Aorta (tissue), 5 donors: ENCODE measurements at regions not wholly inside any gene's neighbourhood (a gene's known extent, or its start where the extent isn't known, plus 50 kb on each side); places are given as distances from the start of the nearest gene placed in this dataset.
"Not testable (repeated sequence)": the region's sequence is repeated elsewhere in the genome, so short reads cannot be mapped to it uniquely, and the experiment has no call there.

Experiments
- ATAC-seq: fragments of 200-7000 bp; cut with Tn5 transposase; one replicate; pipeline ENCODE4 v1.9.1; 2022; ENCODE audit warnings: moderate library complexity; ENCODE audit not compliant: low FRiP score
- DNase-seq, 2 donors: peaks; one replicate each; pipeline ENCODE4 v3.0.0-alpha.2; 2020
- H3K27ac ChIP-seq, 2 donors: one replicate each; pipeline ENCODE4 v1.5.1; 2013; ENCODE audit warnings: low read length in 2 of 2, mild to moderate bottlenecking in 2 of 2, moderate library complexity in 2 of 2, control low read depth in 1 of 2, inconsistent platforms in 1 of 2, low read depth in 1 of 2
- H3K27me3 ChIP-seq, 2 donors: one replicate each; pipeline ENCODE4 v1.6.1; 2013; ENCODE audit warnings: control low read depth in 1 of 2, low read length in 1 of 2, mild to moderate bottlenecking in 1 of 2, moderate library complexity in 1 of 2; ENCODE audit not compliant: insufficient read depth in 2 of 2, control insufficient read depth in 1 of 2
- H3K36me3 ChIP-seq, 2 donors: one replicate each; pipeline ENCODE4 v1.6.1; 2013; ENCODE audit warnings: control low read depth in 1 of 2, low read length in 1 of 2, mild to moderate bottlenecking in 1 of 2; ENCODE audit not compliant: insufficient read depth in 2 of 2, control insufficient read depth in 1 of 2
- H3K4me1 ChIP-seq, 2 donors: one replicate each; pipeline ENCODE4 v1.6.1; 2013; ENCODE audit warnings: low read length in 2 of 2, control low read depth in 1 of 2, mild to moderate bottlenecking in 1 of 2, moderate library complexity in 1 of 2; ENCODE audit not compliant: insufficient read depth in 2 of 2, control insufficient read depth in 1 of 2
- H3K4me3 ChIP-seq, 2 donors: one replicate each; pipeline ENCODE4 v1.5.1; 2013; ENCODE audit warnings: low read length in 2 of 2, control low read depth in 1 of 2, mild to moderate bottlenecking in 1 of 2
- H3K9me3 ChIP-seq: one replicate; pipeline ENCODE4 v1.6.1; 2013; ENCODE audit warnings: mild to moderate bottlenecking, low read length; ENCODE audit not compliant: control insufficient read depth
- WGBS, 2 donors: extraction: QIAGEN DNeasy Blood & Tissue Kit; methylation state at CpG; one replicate each; pipeline ENCODE4 v1.1.7; 2013; 5-methylcytosine and 5-hydroxymethylcytosine counted together
- intact Hi-C, 2 donors: fragments of 100-400 bp; cut with DNase I; formaldehyde crosslinking; loops; one replicate each; pipeline versions ENCODE4 v1.14.2 to v1.15.0; 2022
- donor health status: healthy with polysubstance abuse.
- donor health status: Bipolar disorder and iron deficiency.
- donor health status: DM: no; HTN: no; CAD: no.
- donor health status: DM: no; HTN: no; CAD: no.
- donor health status: DM: yes; HTN: yes; CAD: no.

- no peak overlapping the region for H3K27ac ChIP-seq
- no peaks in the 10 kb centered on the region for H3K4me1 ChIP-seq
- H3K36me3 ChIP-seq: no peaks in the 10 kb centered on the region
- H3K27me3 ChIP-seq: no peaks in the 10 kb centered on the region
- H3K9me3 ChIP-seq: peaks cover 3% of the 10 kb centered on the region
- DNase-seq (no peak), ATAC-seq (no peak)
- 57 to 64% methylated on average over 5 of the region's 5 CpGs for WGBS, 2 donors
- intact Hi-C loops: loop anchor here in 1 of 2 donors (5.0 kb wide), 1 partner anchor 76 kb away; no protein-coding TSS in a partner anchor
- H3K4me3 ChIP-seq: no peak overlapping the region
Observed at GRCh38 chr1:181221078-181221477, 132.6 kb downstream of the IER5 start.

- Histone ChIP-seq H3K4me1 (no peaks in the 10 kb centered on the region), H3K9me3 (peaks cover 7% of the 10 kb centered on the region), H3K27me3 (no peaks in the 10 kb centered on the region), H3K27ac (no peak overlapping the region), H3K4me3 (no peak overlapping the region), H3K36me3 (no peaks in the 10 kb centered on the region)
- ATAC-seq (no peak), DNase-seq (no peak)
- intact Hi-C loops: loop anchor here in 1 of 2 donors (5.0 kb wide), 1 partner anchor 74 kb away; no protein-coding TSS in a partner anchor
- 80 to 81% methylated on average over 7 of the region's 7 CpGs for WGBS, 2 donors
Observed at GRCh38 chr1:181222972-181223505, 134.5 kb downstream of the IER5 start.

GRCh38 chr1:181226728-181227127 lies 138.2 kb downstream of the IER5 start:
- intact Hi-C loops, H3K27me3 ChIP-seq, H3K4me3 ChIP-seq, H3K36me3 ChIP-seq, H3K27ac ChIP-seq, DNase-seq, ATAC-seq, H3K4me1 ChIP-seq: not testable (repeated sequence)
- 87 to 92% methylated on average over 3 of the region's 4 CpGs for WGBS, 2 donors
- peaks cover 15% of the 10 kb centered on the region for H3K9me3 ChIP-seq

GRCh38 chr1:181239086-181239485 lies 150.6 kb downstream of the IER5 start:
- no peaks in the 10 kb centered on the region for H3K27me3 ChIP-seq
- intact Hi-C loops: no loop called here
- H3K4me1 ChIP-seq: no peaks in the 10 kb centered on the region
- WGBS, 2 donors: 77 to 80% methylated on average over 2 of the region's 2 CpGs
- no peak overlapping the region for H3K27ac ChIP-seq
- ATAC-seq (no peak), DNase-seq (no peak)
- no peaks in the 10 kb centered on the region for H3K36me3 ChIP-seq
- H3K9me3 ChIP-seq: no peaks in the 10 kb centered on the region
- H3K4me3 ChIP-seq: no peak overlapping the region

- H3K9me3 ChIP-seq, ATAC-seq, H3K36me3 ChIP-seq, H3K4me3 ChIP-seq, intact Hi-C loops, H3K27me3 ChIP-seq, H3K27ac ChIP-seq, DNase-seq, H3K4me1 ChIP-seq: not testable (repeated sequence)
- WGBS, 2 donors: 84 to 87% methylated on average over 8 of the region's 8 CpGs
Observed at GRCh38 chr1:181246320-181246719, 157.8 kb downstream of the IER5 start.

GRCh38 chr1:181248361-181248760 lies 159.9 kb downstream of the IER5 start:
- ATAC-seq, H3K4me1 ChIP-seq: not testable (repeated sequence)
- WGBS, 2 donors: 57 to 63% methylated on average over 2 of the region's 2 CpGs

GRCh38 chr1:181249186-181249585 lies 160.7 kb downstream of the IER5 start:
- H3K4me1 ChIP-seq: peaks cover 0 to 3% of the 10 kb centered on the region in 2 donors
- WGBS, 2 donors: 79 to 81% methylated on average over 3 of the region's 3 CpGs
- no peak for ATAC-seq

More at GRCh38 chr1:181248361-181248760, 159.9 kb downstream of the IER5 start:
- H3K27ac ChIP-seq, H3K4me3 ChIP-seq, DNase-seq, H3K36me3 ChIP-seq, H3K9me3 ChIP-seq, H3K27me3 ChIP-seq, intact Hi-C loops: not testable (repeated sequence)

GRCh38 chr1:181250038-181250437 lies 161.5 kb downstream of the IER5 start:
- peaks cover 0 to 3% of the 10 kb centered on the region in 2 donors for H3K4me1 ChIP-seq
- H3K9me3 ChIP-seq: peaks cover 3% of the 10 kb centered on the region
- H3K27ac ChIP-seq: no peak overlapping the region
- H3K36me3 ChIP-seq: no peaks in the 10 kb centered on the region
- intact Hi-C loops: no loop called here
- no peak overlapping the region for H3K4me3 ChIP-seq
- DNase-seq: no peak
- 84 to 88% methylated on average over 2 of the region's 2 CpGs for WGBS, 2 donors
- H3K27me3 ChIP-seq: no peaks in the 10 kb centered on the region
- ATAC-seq: no peak

More at GRCh38 chr1:181249186-181249585, 160.7 kb downstream of the IER5 start:
- Histone ChIP-seq H3K36me3 (no peaks in the 10 kb centered on the region), H3K27me3 (no peaks in the 10 kb centered on the region), H3K27ac (no peak overlapping the region), H3K9me3 (peaks cover 3% of the 10 kb centered on the region), H3K4me3 (no peak overlapping the region)
- intact Hi-C loops: no loop called here
- DNase-seq: no peak

- H3K9me3 ChIP-seq: peaks cover 8% of the 10 kb centered on the region
- intact Hi-C loops: no loop called here
- no peak overlapping the region for H3K27ac ChIP-seq
- H3K4me3 ChIP-seq: no peak overlapping the region
- no peaks in the 10 kb centered on the region for H3K36me3 ChIP-seq
- H3K4me1 ChIP-seq: peaks cover 0 to 3% of the 10 kb centered on the region in 2 donors
- no peaks in the 10 kb centered on the region for H3K27me3 ChIP-seq
- no peak for DNase-seq
- 44 to 46% methylated on average over 5 of the region's 5 CpGs for WGBS, 2 donors
- ATAC-seq: no peak
Observed at GRCh38 chr1:181251001-181251712, 162.7 kb downstream of the IER5 start.
